NCI-H146 (cell line): ENCODE measurements at regions not wholly inside any gene's neighbourhood (a gene's known extent, or its start where the extent isn't known, plus 50 kb on each side); places are given as distances from the start of the nearest gene placed in this dataset.
A peak's percentile ranks its signal among the peaks of the same experiment; 100 is the strongest.

ENCODE experiments used
- DNase-seq: peaks from one replicate; lab custom pipeline; 2025; lab: John Stamatoyannopoulos, UW

DNA sequence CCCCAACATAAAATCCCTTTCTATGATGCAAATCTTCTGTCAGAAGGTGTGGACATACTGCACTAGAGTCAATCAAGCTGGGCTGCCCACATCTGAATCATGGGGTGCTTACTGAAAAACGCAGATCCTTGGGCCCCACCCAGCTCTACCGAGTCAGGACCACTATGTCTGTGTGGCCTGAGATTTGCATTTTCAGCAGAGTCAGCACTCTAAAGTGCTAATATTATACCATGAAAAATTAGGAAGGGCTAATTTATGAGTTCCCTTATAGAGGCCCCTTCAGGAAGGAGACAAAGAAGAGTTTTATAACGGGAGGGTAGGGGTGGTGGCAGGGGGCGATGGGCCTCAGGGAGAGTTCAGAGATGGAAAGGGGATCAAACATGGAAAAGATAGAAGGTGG, 163.3 kb upstream of the NABP1 start:
- DNase-seq: no peak

DNA sequence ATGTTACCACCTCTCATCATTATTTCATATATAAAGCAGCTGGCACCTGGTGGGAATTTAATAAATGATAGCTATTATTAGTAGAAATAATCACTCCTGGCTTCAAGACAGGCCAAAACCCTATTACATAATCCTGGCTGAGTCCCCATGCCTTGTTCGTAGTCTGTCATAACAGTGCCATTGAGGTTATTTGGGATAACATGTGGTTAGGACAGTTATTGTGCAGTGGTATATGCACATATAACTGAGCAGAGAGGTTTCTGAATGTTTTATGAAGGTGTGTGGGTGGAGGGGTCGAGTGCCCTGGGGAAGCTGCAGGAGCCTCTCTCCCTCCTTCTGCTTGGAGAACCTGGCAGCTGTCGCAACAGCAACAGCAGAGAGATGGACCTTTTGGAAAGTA, 162.4 kb upstream of the NABP1 start:
- no peak for DNase-seq

- no peak for DNase-seq
These were observed 161.7 kb upstream of the NABP1 start for GRCh38 chr2:191516260-191516659.

DNA sequence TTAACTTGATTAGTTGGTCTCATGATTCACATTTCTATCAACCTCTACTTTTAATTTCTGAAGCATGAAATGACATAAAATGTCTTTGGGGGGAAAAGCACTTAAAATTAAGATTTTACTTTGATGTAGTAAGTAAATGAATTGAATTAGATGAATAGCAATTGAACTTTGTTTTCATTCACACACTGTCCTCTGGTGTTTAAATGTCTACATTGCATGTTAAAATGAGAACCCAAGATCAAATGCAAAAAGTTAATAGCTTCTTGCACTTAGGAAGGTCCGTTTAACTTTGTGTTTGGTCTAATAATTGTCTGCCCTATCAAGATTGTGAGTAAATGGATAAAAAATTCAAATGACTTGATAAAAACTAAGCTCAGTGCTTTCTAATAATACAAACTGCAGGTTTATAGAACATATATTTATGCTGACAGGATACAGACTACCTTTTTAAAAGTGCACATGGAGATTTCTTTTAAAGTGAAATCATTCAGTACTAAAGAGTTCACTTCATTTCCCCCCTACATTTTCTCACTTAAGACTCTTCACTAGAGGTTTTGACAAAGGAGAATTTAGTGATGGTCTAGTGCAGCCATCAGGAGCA, 156.2 kb upstream of the NABP1 start:
- peak; percentile 8 for DNase-seq

- peak; percentile 47 for DNase-seq
These were observed 155.3 kb upstream of the NABP1 start for GRCh38 chr2:191522478-191523120.

DNA sequence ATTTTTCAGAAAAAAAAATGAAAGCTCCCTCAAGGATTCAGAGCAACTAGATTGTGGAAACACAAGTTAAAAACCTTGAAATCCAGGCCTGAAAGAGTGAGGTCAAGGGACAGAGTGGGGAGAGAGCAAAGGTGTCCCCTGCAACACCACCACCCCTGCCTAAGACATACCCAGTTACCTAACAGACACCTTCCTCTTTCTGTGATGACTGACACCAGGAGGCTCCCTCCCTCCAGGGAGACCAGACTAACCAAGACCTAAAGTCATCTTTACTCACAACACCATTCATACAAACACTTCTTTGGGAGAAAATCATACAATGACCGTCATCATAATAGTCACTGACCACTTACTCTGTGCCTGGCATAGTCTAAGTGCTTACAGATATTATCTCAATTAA, 151.8 kb upstream of the NABP1 start:
- DNase-seq: no peak

DNA sequence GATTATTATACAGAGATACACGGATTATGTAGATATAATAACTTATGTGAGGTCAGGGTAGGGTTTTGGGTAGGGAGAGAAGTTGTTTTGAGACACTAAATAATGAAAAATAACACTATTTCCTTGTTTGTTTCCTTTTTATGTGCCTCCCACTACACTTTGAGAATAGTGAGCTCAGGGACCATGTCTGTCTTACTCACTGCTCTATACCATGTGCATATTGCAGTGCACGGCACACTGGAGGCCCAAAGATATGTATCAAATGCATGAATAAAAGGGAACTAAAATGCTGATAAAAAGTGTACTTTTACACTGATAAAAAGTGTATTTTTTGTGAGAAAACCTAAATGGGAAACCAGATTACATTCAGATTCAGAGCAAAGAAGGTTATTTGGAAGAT, 151.4 kb upstream of the NABP1 start:
- DNase-seq: no peak

- DNase-seq: no peak
These were observed 150.9 kb upstream of the NABP1 start for GRCh38 chr2:191526953-191527556.

GRCh38 chr2:191530618-191531017, 147.3 kb upstream of the NABP1 start:
- DNase-seq: no peak

- no peak for DNase-seq
These were observed 144.2 kb upstream of the NABP1 start for GRCh38 chr2:191533693-191534180.

GRCh38 chr2:191537921-191538320, 140.0 kb upstream of the NABP1 start:
- no peak for DNase-seq

- DNase-seq: no peak
These were observed 139.5 kb upstream of the NABP1 start for GRCh38 chr2:191538334-191538903.

DNA sequence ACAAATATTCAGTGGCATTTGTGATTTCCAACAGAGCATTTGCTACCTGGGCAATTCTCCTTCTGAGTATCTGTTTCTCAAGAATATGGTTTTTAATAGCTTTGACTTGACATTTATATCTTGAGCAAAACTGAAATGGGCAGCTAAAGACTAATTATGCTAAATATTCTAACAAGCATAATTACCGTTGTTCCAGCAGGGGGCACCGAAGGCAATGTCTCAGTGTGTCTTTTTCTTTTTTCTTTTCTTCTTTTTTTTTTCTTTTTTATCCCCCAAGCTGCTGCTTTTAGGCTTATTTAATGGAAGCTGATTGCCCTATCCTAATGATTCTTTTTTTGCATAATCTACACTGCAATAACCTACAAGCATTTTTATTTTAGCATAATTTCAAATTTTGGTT, 138.9 kb upstream of the NABP1 start:
- DNase-seq: peak; percentile 13

DNA sequence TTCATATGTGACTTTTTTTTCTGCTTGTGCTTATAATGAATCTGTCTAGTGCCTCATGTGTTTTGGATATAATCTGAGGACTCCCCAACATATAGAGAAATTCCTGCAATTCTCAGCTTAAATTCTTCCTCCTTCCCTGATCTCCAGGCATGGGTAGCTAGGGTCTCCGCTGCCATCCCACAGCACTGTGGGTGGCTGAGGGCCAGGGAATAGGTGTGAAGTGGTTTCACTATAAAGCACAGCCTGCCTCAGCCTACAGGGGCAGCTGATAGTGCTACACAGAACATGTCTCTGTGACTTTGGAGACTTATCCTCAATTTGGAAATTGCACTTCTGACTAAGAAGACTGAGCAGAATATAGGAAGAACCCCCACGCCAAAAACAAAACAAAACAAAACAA, 137.3 kb upstream of the NABP1 start:
- DNase-seq: no peak

GRCh38 chr2:191543708-191544107, 134.2 kb upstream of the NABP1 start:
- DNase-seq: no peak

DNA sequence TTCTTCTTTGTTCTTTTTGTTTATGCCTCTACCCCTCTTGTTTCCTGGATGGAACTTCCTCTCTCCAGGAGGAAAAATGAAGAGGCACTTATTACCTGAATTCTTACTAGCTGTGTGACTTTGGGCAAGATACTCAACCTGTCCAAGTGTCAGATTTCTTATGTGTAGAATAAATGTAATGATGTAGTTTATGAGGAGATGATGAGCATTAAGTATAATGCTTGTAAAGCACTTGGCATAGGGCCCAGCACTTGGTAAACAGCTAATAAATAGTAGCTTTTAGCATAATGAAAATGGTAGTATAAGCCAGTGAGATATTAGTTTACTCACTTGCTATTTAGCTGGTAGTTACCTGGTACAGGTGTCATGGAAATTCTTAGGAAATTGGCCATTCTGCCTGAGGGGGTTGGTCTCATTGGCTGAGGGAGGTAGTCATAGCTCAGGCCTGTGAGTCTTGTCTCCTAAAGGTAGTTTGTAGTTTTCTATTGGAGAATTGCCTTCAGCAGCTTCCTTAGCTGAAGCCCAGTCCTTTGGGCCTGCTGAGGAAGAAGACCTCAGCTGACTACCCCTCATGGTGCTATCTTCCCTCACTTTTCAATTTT, 133.4 kb upstream of the NABP1 start:
- DNase-seq: no peak

DNA sequence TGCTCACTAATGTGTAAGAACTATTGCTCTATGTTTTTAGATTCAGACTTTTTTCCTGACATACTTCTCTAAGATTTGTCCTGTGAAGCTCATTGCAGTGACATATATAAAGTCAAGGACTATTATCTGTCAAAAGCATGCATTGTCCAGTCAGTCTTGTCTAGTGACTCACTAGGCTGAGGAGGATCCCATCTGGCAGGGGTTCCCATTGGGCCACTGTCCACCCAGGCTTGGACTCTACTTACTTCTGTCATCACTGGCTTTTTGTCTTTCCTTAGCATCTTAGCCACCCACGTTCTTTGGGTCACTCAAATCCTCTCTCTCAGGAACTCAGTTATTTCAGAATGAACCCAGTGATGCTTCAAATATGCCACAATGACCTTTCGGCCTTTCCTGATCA, 132.6 kb upstream of the NABP1 start:
- DNase-seq: no peak

GRCh38 chr2:191552066-191552465, 125.9 kb upstream of the NABP1 start:
- peak; percentile 4 for DNase-seq

GRCh38 chr2:191554240-191554639, 123.7 kb upstream of the NABP1 start:
- no peak for DNase-seq

- DNase-seq: peak; percentile 62
These were observed 122.7 kb upstream of the NABP1 start for GRCh38 chr2:191555092-191555742.

- no peak for DNase-seq
These were observed 121.5 kb upstream of the NABP1 start for GRCh38 chr2:191556463-191556862.

GRCh38 chr2:191557841-191558240, 120.1 kb upstream of the NABP1 start:
- DNase-seq: no peak
